ENCODE measurements at regions not wholly inside any gene's neighbourhood (a gene's known extent, or its start where the extent isn't known, plus 50 kb on each side); places are given as distances from the start of the nearest gene placed in this dataset.

- Histone ChIP-seq H2BK20ac (ENCODE audit: low read length) (no peak overlapping the region), H4K8ac (ENCODE audit: extremely low read depth, insufficient read depth, low read length) (no peak overlapping the region), H2BK5ac (ENCODE audit: low read depth, low read length) (no peak overlapping the region), H2AFZ (ENCODE audit: low read length) (no peak overlapping the region; the same call in 1 of the 2 replicates), H3K23ac (ENCODE audit: insufficient read length) (no peak overlapping the region), H2BK12ac (ENCODE audit: low read depth, low read length) (no peak overlapping the region), H3K9me3 (ENCODE audit: insufficient read depth in 2 of 2, low read depth in 1 of 2, low read length in 1 of 2) (no peaks in the 10 kb centered on the region), H3K79me2 (ENCODE audit: control insufficient read depth in 1 of 2, insufficient read depth in 2 of 2, low read length in 2 of 2) (no peaks in the 10 kb centered on the region), H3K4ac (replicated peaks; ENCODE audit: insufficient read length, low read depth, low read length) (no peak overlapping the region), H3K79me1 (ENCODE audit: low read depth, low read length) (no peaks in the 10 kb centered on the region), H3K4me1 (replicated peaks in 1 of 4; ENCODE audit: control insufficient read depth in 3 of 4, insufficient read depth in 4 of 4, low read length in 3 of 4) (peaks cover 0 to 4% (median 0%) of the 10 kb centered on the region in 4 experiments; a peak in 1 of 7 replicates), H3K36me3 (ENCODE audit: control insufficient read depth in 2 of 4, insufficient read depth in 4 of 4, low read length in 3 of 4) (no peaks in the 10 kb centered on the region), H3K27me3 (replicated peaks in 1 of 4; ENCODE audit: control insufficient read depth in 3 of 4, extremely low read depth in 1 of 4, insufficient read depth in 3 of 4, low read length in 3 of 4) (no peaks in the 10 kb centered on the region), H4K20me1 (replicated peaks in 1 of 2; ENCODE audit: control insufficient read depth in 1 of 2, insufficient read depth in 2 of 2, low read length in 2 of 2) (no peaks in the 10 kb centered on the region), H4K91ac (replicated peaks; ENCODE audit: insufficient read length, low read length) (no peak overlapping the region), H3K27ac (ENCODE audit: low read depth, low read length) (no peak overlapping the region), H3K4me3 (ENCODE audit: extremely low read depth in 1 of 4, insufficient read depth in 2 of 4, low read depth in 3 of 4, low read length in 4 of 4) (no peak overlapping the region), H3K9ac (replicated peaks in 1 of 4; ENCODE audit: extremely low read depth in 1 of 4, low read depth in 3 of 4, low read length in 3 of 4) (no peak overlapping the region), H3K56ac (replicated peaks; ENCODE audit: insufficient read length, low read depth, low read length) (no peak overlapping the region), H3K18ac (ENCODE audit: extremely low read depth, low read length) (no peak overlapping the region), H2BK15ac (ENCODE audit: low read length) (no peak overlapping the region), H4K5ac (ENCODE audit: insufficient read length, low read depth, low read length) (no peak overlapping the region), H3K4me2 (ENCODE audit: insufficient read depth in 1 of 2, low read depth in 2 of 2, low read length in 2 of 2) (no peak overlapping the region), H2BK120ac (replicated peaks; ENCODE audit: low read depth, low read length) (no peak overlapping the region), H3K23me2 (ENCODE audit: low read depth, low read length) (no peaks in the 10 kb centered on the region), H3K14ac (ENCODE audit: insufficient read length) (no peak overlapping the region), H2AK5ac (ENCODE audit: low read depth, low read length) (no peak overlapping the region)
- POLR2A ChIA-PET (ENCODE audit: partially characterized antibody): no interaction called here
- WGBS, 2 experiments (ENCODE audit: extremely low coverage in 1 of 2, insufficient coverage in 1 of 2, insufficient read length in 1 of 2, insufficient replicate concordance in 2 of 2, low coverage in 1 of 2, low lambda C conversion rate in 2 of 2, missing lambda C conversion rate in 1 of 2): 91% methylated on average over 3 of the region's 3 CpGs; no CpG with 5 or more reads in 1 of the 2 experiments
- CTCF ChIA-PET (ENCODE audit: partially characterized antibody): interaction anchor here (0.7 kb wide), 1 partner anchor 556 kb away, joined by 3 read pairs; no protein-coding TSS in a partner anchor
- FAIRE-seq (no peak), DNase-seq (ENCODE audit: low read depth in 1 of 2, low spot score in 2 of 2) (no peak)
- TF ChIP-seq GTF2F1 (IDR thresholded peaks at IDR 0.05; ENCODE audit: borderline replicate concordance, low read depth, low read length) (no peak), SIX5 (IDR thresholded peaks at IDR 0.05; ENCODE audit: low read depth, low read length) (no peak), BCL11A (IDR thresholded peaks at IDR 0.05; ENCODE audit: low read depth in 2 of 2, low read length in 2 of 2) (no peak), PHF8 (conservative IDR thresholded peaks at IDR 0.05; ENCODE audit: low read depth, low read length) (no peak), ASH2L (IDR thresholded peaks at IDR 0.05; ENCODE audit: low read length) (no peak), ATF3 (IDR thresholded peaks at IDR 0.05; ENCODE audit: insufficient read depth, low read depth, low read length) (no peak)
These were observed 202.5 kb downstream of the NUFIP1 start for GRCh38 chr13:44786756-44787155.
